ENCODE measurements at regions not wholly inside any gene's neighbourhood (a gene's known extent, or its start where the extent isn't known, plus 50 kb on each side); places are given as distances from the start of the nearest gene placed in this dataset.

DNA sequence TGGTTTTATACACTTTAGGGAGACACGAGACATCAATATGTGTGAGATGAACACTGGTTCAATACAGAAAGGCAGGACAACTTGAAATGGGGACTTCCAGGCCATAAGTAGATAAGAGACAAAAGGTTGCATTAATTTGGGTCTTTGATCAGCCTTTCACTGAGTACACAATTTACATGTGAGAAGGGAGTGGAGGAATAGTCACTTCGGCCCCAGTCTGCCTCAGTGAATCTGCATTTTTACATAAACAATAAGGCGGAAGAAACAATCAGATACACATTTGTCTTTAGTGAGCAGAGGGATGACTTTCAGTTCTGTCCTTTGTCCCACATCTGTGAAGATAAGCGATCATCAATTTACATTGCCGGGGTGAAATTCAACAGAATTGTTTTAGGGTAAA, 104.3 kb upstream of the ARL4C start:
- no peak for DNase-seq
- intact Hi-C loops (cut with DNase I) = no loop called here

- intact Hi-C loops (cut with DNase I) = no loop called here
- DNase-seq = no peak
Measured at GRCh38 chr2:234597576-234597861, 100.6 kb upstream of the ARL4C start.

- DNase-seq = no peak
- intact Hi-C loops (cut with DNase I) = no loop called here
Measured at GRCh38 chr2:234596696-234597575, 100.1 kb upstream of the ARL4C start.

GRCh38 chr2:234595829-234596228, 98.9 kb upstream of the ARL4C start:
- DNase-seq = no peak
- intact Hi-C loops (cut with DNase I) = no loop called here

DNA sequence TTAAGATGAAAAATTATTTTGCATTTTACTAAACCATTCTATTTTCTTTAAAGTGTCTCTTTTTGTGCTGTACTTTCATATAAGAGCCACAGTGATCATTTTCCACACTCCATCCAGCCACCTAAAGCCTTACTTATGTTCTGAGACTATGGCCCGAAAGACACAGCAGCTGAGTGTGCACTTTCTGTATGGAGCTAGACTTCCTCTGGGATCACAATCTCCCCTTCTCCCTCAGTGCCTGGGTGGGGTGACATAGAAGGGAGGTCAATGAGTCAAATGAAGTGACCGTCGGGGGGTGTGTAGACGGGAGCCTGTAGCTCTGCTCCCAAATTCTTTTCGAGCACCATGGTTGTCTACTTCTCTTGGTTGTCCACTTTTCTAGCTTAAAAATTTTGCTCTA, 97.8 kb upstream of the ARL4C start:
- intact Hi-C loops (cut with DNase I) = no loop called here
- no peak for DNase-seq

GRCh38 chr2:234593636-234594035, 96.8 kb upstream of the ARL4C start:
- intact Hi-C loops (cut with DNase I) = no loop called here
- no peak for DNase-seq

DNA sequence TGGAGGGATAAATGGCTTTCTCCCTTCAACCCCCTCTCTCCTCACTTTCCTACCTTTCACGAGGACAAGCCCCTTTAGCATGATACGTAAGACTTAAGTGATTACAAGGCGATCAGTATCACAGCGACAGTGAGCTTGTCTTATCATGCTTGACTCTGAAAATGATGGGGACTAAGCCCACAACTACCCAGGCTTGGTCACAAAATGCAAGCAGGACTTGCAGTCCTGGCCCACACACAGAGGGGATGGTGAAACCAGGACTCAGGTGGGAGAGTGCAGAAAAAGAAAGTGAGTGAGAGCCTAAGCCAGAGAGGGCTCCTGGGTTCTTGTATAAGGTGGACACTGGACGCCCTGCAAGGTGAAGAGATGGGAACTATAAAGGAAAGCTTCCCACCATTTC, 95.7 kb upstream of the ARL4C start:
- intact Hi-C loops (cut with DNase I) = no loop called here

GRCh38 chr2:234590076-234590475, 93.2 kb upstream of the ARL4C start:
- intact Hi-C loops (cut with DNase I) = no loop called here

More for the DNA sequence above, 95.7 kb upstream of the ARL4C start:
- no peak for DNase-seq

GRCh38 chr2:234588054-234588430, 91.2 kb upstream of the ARL4C start:
- intact Hi-C loops (cut with DNase I) = no loop called here
- DNase-seq = no peak

More at GRCh38 chr2:234590076-234590475, 93.2 kb upstream of the ARL4C start:
- DNase-seq = no peak

DNA sequence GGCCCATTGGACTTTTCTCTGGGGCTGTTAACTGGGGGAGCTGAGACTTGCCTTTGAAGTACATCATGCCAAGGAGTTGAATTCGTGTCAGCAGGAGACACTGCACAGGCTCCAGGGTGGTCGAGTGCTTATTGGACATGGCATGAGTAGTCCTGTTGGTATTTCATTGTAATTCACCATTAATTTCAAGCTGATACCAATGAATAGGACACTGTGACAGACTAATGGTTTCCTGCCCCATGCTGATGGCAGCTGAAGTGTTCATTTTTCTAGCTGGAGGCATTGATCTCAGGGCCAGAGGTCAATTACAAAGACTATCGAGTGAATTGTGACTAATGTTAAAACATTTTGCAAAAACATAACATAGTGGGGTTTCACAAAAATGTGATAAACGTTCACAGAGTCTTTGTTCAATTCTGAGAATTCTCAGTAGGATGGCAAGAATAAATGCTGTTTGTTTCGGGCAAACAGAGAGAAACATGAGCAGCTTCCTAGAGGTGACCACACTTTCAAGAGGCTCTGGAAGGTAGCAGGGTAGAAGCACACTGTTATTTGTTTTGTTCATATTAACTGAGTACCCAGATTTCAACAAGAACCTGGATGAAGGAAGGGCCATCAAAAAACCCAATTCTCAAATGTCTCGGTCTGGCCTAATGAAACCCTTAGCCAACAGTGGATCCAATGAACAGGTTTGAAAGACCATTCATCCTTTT, 90.6 kb upstream of the ARL4C start:
- no peak for DNase-seq
- intact Hi-C loops (cut with DNase I) = no loop called here

GRCh38 chr2:234583331-234583730, 86.5 kb upstream of the ARL4C start:
- no peak for DNase-seq
- intact Hi-C loops (cut with DNase I) = no loop called here

GRCh38 chr2:234580686-234581085, 83.8 kb upstream of the ARL4C start:
- DNase-seq = no peak
- intact Hi-C loops (cut with DNase I) = no loop called here

DNA sequence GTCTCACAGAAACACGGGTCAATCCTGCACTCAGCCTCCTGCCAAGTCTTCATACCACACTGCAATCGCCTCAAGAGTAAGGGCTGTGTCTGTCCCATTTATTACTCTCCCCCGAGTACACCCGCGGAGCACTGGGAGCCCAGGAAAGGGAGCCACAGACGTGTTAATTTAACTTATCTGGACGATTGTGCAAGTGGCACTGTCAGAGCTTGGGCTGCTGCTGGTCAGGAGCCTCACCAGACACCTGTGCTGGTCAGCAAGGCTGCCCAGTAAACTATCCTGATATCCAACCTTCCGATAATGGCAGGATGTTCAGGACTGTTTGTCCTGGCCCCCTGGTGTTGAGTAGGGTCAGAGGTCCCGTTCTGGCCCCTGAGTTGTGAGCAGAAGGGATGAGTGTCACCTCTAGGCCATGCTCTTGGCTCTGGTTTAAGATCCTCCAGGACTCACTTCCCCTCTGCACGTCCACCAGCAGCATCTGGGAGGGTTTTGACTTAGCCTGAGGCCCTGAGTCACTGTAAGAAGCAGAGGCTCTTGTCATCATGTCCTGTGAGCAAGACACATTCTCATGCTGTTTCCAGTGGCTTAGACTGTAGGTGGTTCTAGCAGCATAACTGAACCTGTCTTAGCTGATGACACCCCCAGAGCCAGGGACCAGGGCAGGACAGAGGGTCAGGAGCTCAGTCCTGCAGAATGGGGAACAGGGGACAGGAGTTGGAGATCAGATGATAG, 82.5 kb upstream of the ARL4C start:
- DNase-seq = no peak
- intact Hi-C loops (cut with DNase I) = no loop called here

- intact Hi-C loops (cut with DNase I) = no loop called here
- DNase-seq = no peak
Measured at GRCh38 chr2:234578389-234578788, 81.5 kb upstream of the ARL4C start.

DNA sequence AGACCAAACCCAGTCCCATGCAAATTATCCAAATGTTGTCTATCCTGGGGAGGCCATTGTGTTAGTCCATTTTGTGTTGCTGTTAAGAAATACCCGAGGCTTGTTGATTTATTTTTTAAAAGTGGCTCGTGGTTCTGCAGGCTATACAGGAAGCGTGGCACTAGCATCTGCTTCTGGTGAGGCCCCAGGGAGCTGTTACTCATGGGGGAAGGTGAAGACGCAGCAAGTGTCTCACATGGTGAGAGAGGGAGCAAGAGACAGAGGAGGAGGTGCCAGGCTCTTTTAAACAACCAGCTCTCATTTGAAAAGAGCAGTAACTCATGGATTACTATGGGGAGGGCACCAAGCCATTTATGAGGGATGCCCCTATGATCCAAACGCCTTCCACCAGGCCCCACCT, 80.3 kb upstream of the ARL4C start:
- no peak for DNase-seq
- intact Hi-C loops (cut with DNase I) = no loop called here

DNA sequence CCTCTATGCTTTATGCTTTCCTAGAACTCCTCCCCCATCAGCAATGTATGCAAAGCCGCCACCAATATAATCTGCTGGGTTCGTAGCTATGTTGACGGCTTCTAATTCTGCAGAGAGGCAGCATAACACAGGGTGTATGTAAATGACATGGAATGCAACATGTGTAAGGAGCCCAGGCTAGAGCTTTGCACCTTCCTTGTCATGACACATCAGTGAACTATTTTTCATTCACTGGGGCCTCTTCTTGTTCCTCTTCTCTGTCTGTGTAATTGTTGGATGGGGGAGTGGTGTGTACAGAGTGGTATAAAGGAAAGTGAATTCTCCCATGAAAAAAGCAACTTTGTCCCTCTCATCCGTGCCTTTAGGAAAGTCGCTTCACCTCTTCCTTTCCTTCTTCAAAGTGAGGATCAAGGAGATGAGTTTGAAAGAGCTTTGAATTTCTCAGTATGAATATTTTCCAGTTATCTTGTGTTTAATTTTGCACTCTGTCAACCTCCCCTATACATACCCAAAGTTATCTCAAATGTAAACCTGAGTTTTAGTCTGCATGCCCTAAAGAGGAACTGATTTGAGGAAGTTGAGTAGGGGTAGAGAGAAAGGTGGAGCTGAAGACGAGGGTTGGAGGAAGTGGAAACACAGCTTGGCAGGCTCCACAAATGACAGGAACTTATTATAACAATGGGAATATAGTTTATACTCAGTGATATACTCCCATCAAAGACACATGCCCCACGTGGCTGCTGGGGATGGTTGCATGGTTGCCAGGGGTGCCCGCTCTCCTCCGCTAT, 74.9 kb upstream of the ARL4C start:
- no peak for DNase-seq
- intact Hi-C loops (cut with DNase I) = no loop called here

GRCh38 chr2:234570476-234570875, 73.6 kb upstream of the ARL4C start:
- intact Hi-C loops (cut with DNase I) = no loop called here
- no peak for DNase-seq

DNA sequence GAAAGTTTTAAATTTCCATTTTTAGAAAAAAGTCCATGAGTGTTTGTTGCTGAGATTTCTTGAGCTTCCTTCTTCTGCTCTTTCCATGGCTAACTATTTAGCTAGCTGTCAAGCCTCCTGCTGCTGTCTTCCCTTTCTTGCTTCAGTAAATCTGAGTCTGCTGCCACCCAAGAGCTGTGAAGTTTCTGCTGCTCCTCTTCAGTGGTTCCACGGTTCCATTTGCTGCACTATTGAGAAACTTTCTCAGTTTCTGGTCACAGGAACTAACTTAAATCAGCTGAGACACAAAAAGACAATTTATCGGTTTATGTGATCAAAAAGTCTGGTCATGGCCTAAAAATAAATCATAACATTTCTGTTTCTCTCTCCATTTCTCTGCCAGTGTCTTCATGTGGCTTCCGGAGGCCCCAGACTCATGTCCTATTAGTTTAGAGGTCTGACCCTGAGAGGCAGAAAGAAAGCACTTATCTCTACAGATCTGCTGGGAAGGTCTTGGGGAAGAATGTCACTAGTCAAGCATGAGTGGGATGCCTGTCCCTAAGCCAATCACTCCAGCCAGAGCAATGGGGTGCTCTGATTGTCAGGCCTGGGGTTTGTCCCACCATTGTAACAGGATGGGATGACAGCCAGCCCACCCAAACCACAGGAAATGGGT, 73.0 kb upstream of the ARL4C start:
- intact Hi-C loops (cut with DNase I) = no loop called here
- no peak for DNase-seq

GRCh38 chr2:234566622-234567021, 69.7 kb upstream of the ARL4C start:
- DNase-seq = no peak
- intact Hi-C loops (cut with DNase I) = no loop called here

Measured in head of caudate nucleus (tissue), 42 donors.